ENCODE measurements at regions not wholly inside any gene's neighbourhood (a gene's known extent, or its start where the extent isn't known, plus 50 kb on each side); places are given as distances from the start of the nearest gene placed in this dataset.
"Not testable (repeated sequence)": the region's sequence is repeated elsewhere in the genome, so short reads cannot be mapped to it uniquely, and the experiment has no call there.

- ATAC-seq; DNase-seq (ENCODE audit: low spot score): not testable (repeated sequence)
These were observed 120.1 kb upstream of the OSTN start for GRCh38 chr3:191078913-191079312.

- DNase-seq (ENCODE audit: low spot score) (no peak), ATAC-seq (no peak)
These were observed 122.0 kb upstream of the OSTN start for GRCh38 chr3:191076903-191077552.

GRCh38 chr3:191074511-191074910 lies 124.5 kb upstream of the OSTN start:
- DNase-seq (ENCODE audit: low spot score) = no peak
- ATAC-seq = no peak

- ATAC-seq (no peak), DNase-seq (ENCODE audit: low spot score) (no peak)
These were observed 128.2 kb upstream of the OSTN start for GRCh38 chr3:191070762-191071403.

- DNase-seq (ENCODE audit: low spot score) (no peak), ATAC-seq (no peak)
These were observed 128.8 kb upstream of the OSTN start for GRCh38 chr3:191070201-191070600.

- DNase-seq (ENCODE audit: low spot score) (no peak), ATAC-seq (no peak)
These were observed 129.9 kb upstream of the OSTN start for GRCh38 chr3:191068946-191069813.

GRCh38 chr3:191066669-191067068 lies 132.4 kb upstream of the OSTN start:
- ATAC-seq (no peak), DNase-seq (ENCODE audit: low spot score) (no peak)

- no peak for DNase-seq (ENCODE audit: low spot score)
- no peak for ATAC-seq
These were observed 133.7 kb upstream of the OSTN start for GRCh38 chr3:191065181-191065805.

GRCh38 chr3:191051037-191051436 lies 148.0 kb upstream of the OSTN start:
- DNase-seq (ENCODE audit: low spot score) = no peak
- peak; percentile 79 for ATAC-seq

GRCh38 chr3:191047930-191048329 lies 151.1 kb upstream of the OSTN start:
- ATAC-seq (no peak), DNase-seq (ENCODE audit: low spot score) (no peak)

GRCh38 chr3:191030929-191031328 lies 168.1 kb upstream of the OSTN start:
- no peak for DNase-seq (ENCODE audit: low spot score)
- no peak for ATAC-seq

GRCh38 chr3:191030491-191030890 lies 168.0 kb upstream of the GMNC start:
- ATAC-seq (no peak), DNase-seq (ENCODE audit: low spot score) (no peak)

- DNase-seq (ENCODE audit: low spot score) = no peak
- no peak for ATAC-seq
These were observed 164.3 kb upstream of the GMNC start for GRCh38 chr3:191026746-191027145.

- ATAC-seq = peak; percentile 72
These were observed 158.4 kb upstream of the GMNC start for GRCh38 chr3:191020730-191021396.

GRCh38 chr3:191019855-191020254 lies 157.4 kb upstream of the GMNC start:
- DNase-seq (ENCODE audit: low spot score) = no peak
- peak; percentile 78 for ATAC-seq

More at GRCh38 chr3:191020730-191021396, 158.4 kb upstream of the GMNC start:
- DNase-seq (ENCODE audit: low spot score) = no peak

GRCh38 chr3:191015960-191016359 lies 153.5 kb upstream of the GMNC start:
- not testable (repeated sequence) for ATAC-seq; DNase-seq (ENCODE audit: low spot score)

GRCh38 chr3:191008074-191008473 lies 145.6 kb upstream of the GMNC start:
- DNase-seq (ENCODE audit: low spot score) = no peak
- no peak for ATAC-seq

GRCh38 chr3:191005790-191006189 lies 143.3 kb upstream of the GMNC start:
- DNase-seq (ENCODE audit: low spot score) = no peak
- no peak for ATAC-seq

- DNase-seq (ENCODE audit: low spot score) = no peak
- no peak for ATAC-seq
These were observed 141.2 kb upstream of the GMNC start for GRCh38 chr3:191003742-191004141.

GRCh38 chr3:190996181-190996775 lies 133.8 kb upstream of the GMNC start:
- ATAC-seq = no peak
- DNase-seq (ENCODE audit: low spot score) = no peak
